ENCODE measurements at regions not wholly inside any gene's neighbourhood (a gene's known extent, or its start where the extent isn't known, plus 50 kb on each side); places are given as distances from the start of the nearest gene placed in this dataset.

DNA sequence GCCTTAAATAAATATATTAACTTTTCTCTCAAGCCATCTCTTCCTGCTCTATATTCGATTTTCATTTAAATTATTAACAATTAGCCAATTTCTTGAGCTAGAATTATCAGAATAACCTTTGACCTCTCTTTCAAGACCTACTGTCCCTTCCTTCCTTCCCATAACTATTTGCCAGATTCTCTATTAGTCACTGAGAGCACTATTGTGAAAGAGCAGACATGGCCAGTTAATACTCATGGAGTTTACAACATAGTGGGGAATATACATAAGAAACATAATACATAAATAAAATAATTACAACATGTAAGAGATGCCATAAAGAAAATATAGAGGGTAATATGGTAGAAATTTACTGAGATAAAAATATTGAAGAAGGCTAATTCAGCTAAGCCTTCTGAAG lies 72.1 kb upstream of the CHD1 start:
- no peak for TF ChIP-seq ZFP30 (CRISPR knock-in tag; IDR thresholded peaks at IDR 0.05)
- no peak for TF ChIP-seq OSR1 (CRISPR knock-in tag; IDR thresholded peaks at IDR 0.05)
- TF ChIP-seq RARB (CRISPR knock-in tag; IDR thresholded peaks at IDR 0.05) = no peak
- TF ChIP-seq, protein P1, sequence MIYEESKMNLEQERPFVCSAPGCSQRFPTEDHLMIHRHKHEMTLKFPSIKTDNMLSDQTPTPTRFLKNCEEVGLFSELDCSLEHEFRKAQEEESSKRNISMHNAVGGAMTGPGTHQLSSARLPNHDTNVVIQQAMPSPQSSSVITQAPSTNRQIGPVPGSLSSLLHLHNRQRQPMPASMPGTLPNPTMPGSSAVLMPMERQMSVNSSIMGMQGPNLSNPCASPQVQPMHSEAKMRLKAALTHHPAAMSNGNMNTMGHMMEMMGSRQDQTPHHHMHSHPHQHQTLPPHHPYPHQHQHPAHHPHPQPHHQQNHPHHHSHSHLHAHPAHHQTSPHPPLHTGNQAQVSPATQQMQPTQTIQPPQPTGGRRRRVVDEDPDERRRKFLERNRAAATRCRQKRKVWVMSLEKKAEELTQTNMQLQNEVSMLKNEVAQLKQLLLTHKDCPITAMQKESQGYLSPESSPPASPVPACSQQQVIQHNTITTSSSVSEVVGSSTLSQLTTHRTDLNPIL (CRISPR knock-in tag; IDR thresholded peaks at IDR 0.05; ENCODE audit: low read depth) = no peak
- TF ChIP-seq GLIS3 (CRISPR knock-in tag; IDR thresholded peaks at IDR 0.05) = no peak
- no peak for TF ChIP-seq ZC3H10 (CRISPR knock-in tag; IDR thresholded peaks at IDR 0.05)
- no peak for TF ChIP-seq ZNF565 (CRISPR knock-in tag; conservative IDR thresholded peaks at IDR 0.05; ENCODE audit: low read depth)
- TF ChIP-seq ZNF70 (CRISPR knock-in tag; IDR thresholded peaks at IDR 0.05) = no peak
- ATAC-seq = no peak

DNA sequence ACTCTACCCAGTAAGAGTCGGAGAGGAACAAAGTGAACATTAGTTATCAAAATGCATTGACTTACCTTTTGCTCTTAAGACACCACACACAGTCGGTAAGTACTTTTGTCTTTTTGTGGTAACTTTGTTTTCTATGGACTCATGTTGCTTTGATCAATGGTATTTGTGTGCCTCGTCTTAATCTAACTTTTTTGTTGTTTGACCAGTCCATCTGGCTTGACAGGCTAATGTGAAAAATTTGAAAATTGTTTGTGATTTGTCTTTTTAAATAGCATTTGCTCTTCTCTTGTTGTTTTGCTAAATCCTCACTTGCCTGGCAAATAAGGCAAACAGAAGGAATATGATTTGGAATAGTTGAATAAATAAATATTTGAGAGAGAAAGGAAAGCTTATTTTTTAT lies 71.4 kb upstream of the CHD1 start:
- TF ChIP-seq GLIS3 (CRISPR knock-in tag; IDR thresholded peaks at IDR 0.05) (no peak), ZFP3 (CRISPR knock-in tag; IDR thresholded peaks at IDR 0.05) (no peak), BACH2 (CRISPR knock-in tag; IDR thresholded peaks at IDR 0.05; ENCODE audit: borderline replicate concordance) (no peak), ZC3H10 (CRISPR knock-in tag; IDR thresholded peaks at IDR 0.05) (no peak), ESRRG (CRISPR knock-in tag; IDR thresholded peaks at IDR 0.05) (no peak), TCF4 (CRISPR knock-in tag; IDR thresholded peaks at IDR 0.05; ENCODE audit: borderline replicate concordance) (no peak), ISL1 (CRISPR knock-in tag; IDR thresholded peaks at IDR 0.05) (no peak), RARB (CRISPR knock-in tag; IDR thresholded peaks at IDR 0.05) (no peak), SNAI2 (CRISPR knock-in tag; IDR thresholded peaks at IDR 0.05) (no peak), PPARA (CRISPR knock-in tag; IDR thresholded peaks at IDR 0.05; ENCODE audit: borderline replicate concordance) (no peak)
- TF ChIP-seq, protein P2, sequence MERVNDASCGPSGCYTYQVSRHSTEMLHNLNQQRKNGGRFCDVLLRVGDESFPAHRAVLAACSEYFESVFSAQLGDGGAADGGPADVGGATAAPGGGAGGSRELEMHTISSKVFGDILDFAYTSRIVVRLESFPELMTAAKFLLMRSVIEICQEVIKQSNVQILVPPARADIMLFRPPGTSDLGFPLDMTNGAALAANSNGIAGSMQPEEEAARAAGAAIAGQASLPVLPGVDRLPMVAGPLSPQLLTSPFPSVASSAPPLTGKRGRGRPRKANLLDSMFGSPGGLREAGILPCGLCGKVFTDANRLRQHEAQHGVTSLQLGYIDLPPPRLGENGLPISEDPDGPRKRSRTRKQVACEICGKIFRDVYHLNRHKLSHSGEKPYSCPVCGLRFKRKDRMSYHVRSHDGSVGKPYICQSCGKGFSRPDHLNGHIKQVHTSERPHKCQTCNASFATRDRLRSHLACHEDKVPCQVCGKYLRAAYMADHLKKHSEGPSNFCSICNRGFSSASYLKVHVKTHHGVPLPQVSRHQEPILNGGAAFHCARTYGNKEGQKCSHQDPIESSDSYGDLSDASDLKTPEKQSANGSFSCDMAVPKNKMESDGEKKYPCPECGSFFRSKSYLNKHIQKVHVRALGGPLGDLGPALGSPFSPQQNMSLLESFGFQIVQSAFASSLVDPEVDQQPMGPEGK (CRISPR knock-in tag; IDR thresholded peaks at IDR 0.05; ENCODE audit: borderline replicate concordance) = no peak

GRCh38 chr5:98999631-99000030 lies 70.8 kb upstream of the CHD1 start:
- ATAC-seq = no peak
- TF ChIP-seq OSR1 (CRISPR knock-in tag; IDR thresholded peaks at IDR 0.05) (no peak), BACH2 (CRISPR knock-in tag; IDR thresholded peaks at IDR 0.05; ENCODE audit: borderline replicate concordance) (no peak)

More for the DNA sequence above, 71.4 kb upstream of the CHD1 start:
- no peak for ATAC-seq

DNA sequence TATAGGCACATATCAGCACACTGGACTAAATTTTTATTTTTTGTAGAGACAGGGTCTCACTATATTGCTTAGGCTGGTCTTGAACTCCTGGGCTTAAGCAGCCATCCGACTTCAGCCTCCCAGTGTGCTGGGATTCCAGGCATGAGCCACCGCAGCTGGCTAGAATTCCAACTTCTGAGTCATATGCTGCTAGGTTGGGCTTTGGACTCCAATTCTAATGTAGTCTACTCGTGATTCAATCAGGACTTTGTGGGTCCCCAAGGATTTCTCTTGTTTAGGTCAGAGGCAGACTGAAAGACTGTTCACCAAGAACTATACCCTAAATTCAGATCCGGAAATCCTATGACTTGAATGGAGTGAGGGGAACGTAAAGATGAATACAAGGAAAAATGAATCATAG lies 68.2 kb upstream of the CHD1 start:
- ATAC-seq = no peak

More for the DNA sequence above, 68.2 kb upstream of the CHD1 start:
- TF ChIP-seq ZC3H10 (CRISPR knock-in tag; IDR thresholded peaks at IDR 0.05) (no peak), CSRNP3 (CRISPR knock-in tag; IDR thresholded peaks at IDR 0.05) (no peak), ZFP30 (CRISPR knock-in tag; IDR thresholded peaks at IDR 0.05) (no peak), PPARA (CRISPR knock-in tag; IDR thresholded peaks at IDR 0.05; ENCODE audit: borderline replicate concordance) (no peak), SNAI2 (CRISPR knock-in tag; IDR thresholded peaks at IDR 0.05) (no peak), ISL1 (CRISPR knock-in tag; IDR thresholded peaks at IDR 0.05) (no peak), ESRRG (CRISPR knock-in tag; IDR thresholded peaks at IDR 0.05) (no peak), BACH2 (CRISPR knock-in tag; IDR thresholded peaks at IDR 0.05; ENCODE audit: borderline replicate concordance) (no peak), GLIS3 (CRISPR knock-in tag; IDR thresholded peaks at IDR 0.05) (no peak), CSDC2 (CRISPR knock-in tag; IDR thresholded peaks at IDR 0.05) (no peak), ZNF8 (CRISPR knock-in tag; IDR thresholded peaks at IDR 0.05) (no peak), TCF4 (CRISPR knock-in tag; IDR thresholded peaks at IDR 0.05; ENCODE audit: borderline replicate concordance) (no peak), ZNF565 (CRISPR knock-in tag; conservative IDR thresholded peaks at IDR 0.05; ENCODE audit: low read depth) (no peak), TSHZ2 (CRISPR knock-in tag; IDR thresholded peaks at IDR 0.05) (no peak), ZFP3 (CRISPR knock-in tag; IDR thresholded peaks at IDR 0.05) (no peak)
- TF ChIP-seq, protein P3, sequence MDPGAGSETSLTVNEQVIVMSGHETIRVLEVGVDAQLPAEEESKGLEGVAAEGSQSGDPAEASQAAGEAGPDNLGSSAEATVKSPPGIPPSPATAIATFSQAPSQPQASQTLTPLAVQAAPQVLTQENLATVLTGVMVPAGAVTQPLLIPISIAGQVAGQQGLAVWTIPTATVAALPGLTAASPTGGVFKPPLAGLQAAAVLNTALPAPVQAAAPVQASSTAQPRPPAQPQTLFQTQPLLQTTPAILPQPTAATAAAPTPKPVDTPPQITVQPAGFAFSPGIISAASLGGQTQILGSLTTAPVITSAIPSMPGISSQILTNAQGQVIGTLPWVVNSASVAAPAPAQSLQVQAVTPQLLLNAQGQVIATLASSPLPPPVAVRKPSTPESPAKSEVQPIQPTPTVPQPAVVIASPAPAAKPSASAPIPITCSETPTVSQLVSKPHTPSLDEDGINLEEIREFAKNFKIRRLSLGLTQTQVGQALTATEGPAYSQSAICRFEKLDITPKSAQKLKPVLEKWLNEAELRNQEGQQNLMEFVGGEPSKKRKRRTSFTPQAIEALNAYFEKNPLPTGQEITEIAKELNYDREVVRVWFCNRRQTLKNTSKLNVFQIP (CRISPR knock-in tag; IDR thresholded peaks at IDR 0.05; ENCODE audit: borderline replicate concordance, low read depth) = no peak
- TF ChIP-seq, protein P2 (CRISPR knock-in tag; IDR thresholded peaks at IDR 0.05; ENCODE audit: borderline replicate concordance) = no peak

Data from SK-N-SH treated with all-trans-retinoic acid at 6 μM for 48 hours (cell line).